A673 (cell line): ENCODE measurements at regions not wholly inside any gene's neighbourhood (a gene's known extent, or its start where the extent isn't known, plus 50 kb on each side); places are given as distances from the start of the nearest gene placed in this dataset.
A peak's percentile ranks its signal among the peaks of the same experiment; 100 is the strongest.

Experiments used
- BruUV-seq: library from RNA; stranded (reverse); fragments of 400-500 nt; replicated peaks from 2 replicates; lab custom pipeline; 2021; lab: Mats Ljungman, UMichigan
- CTCF ChIA-PET: fragments of 300-600 bp; sonication (Branson Sonifier 250); formaldehyde crosslinking; loops from one replicate; lab custom pipeline; 2022; ENCODE audit warnings: antibody characterized with exemption; lab: Charles Lee
- POLR2A ChIA-PET: fragments of 300-600 bp; sonication (Branson Sonifier 250); formaldehyde crosslinking; loops from one replicate; lab custom pipeline; 2022; ENCODE audit warnings: antibody characterized with exemption; ENCODE audit not compliant: low non-redundant PET; lab: Charles Lee
- DNase-seq: peaks from one replicate; pipeline ENCODE4 v3.0.0-alpha.2; 2015; ENCODE audit warnings: low spot score
- H3K27ac ChIP-seq: fragments of 200-600 bp; sonication (generic); 2 replicates; pipeline ENCODE4 v1.5.1; 2016; ENCODE audit warnings: mixed run types, low read depth, mild to moderate bottlenecking, mixed read lengths, antibody characterized with exemption, low read length; ENCODE audit not compliant: poor library complexity, severe bottlenecking
- H3K27me3 ChIP-seq: fragments of 200-600 bp; sonication (generic); replicated peaks from 2 replicates; pipeline ENCODE4 v1.6.1; 2017; ENCODE audit warnings: mixed run types, low read depth, mild to moderate bottlenecking, mixed read lengths, antibody characterized with exemption, low read length; ENCODE audit not compliant: insufficient read depth, poor library complexity
- H3K36me3 ChIP-seq: fragments of 200-600 bp; sonication (generic); 2 replicates; pipeline ENCODE4 v1.6.1; 2016; ENCODE audit warnings: mixed run types, mild to moderate bottlenecking, mixed read lengths, antibody characterized with exemption, low read length; ENCODE audit not compliant: insufficient read depth, poor library complexity, severe bottlenecking
- H3K4me1 ChIP-seq: fragments of 200-600 bp; sonication (generic); 2 replicates; pipeline ENCODE4 v1.6.1; 2017; ENCODE audit warnings: mixed run types, mild to moderate bottlenecking, mixed read lengths, antibody characterized with exemption, low read length; ENCODE audit not compliant: insufficient read depth, poor library complexity, severe bottlenecking
- H3K4me3 ChIP-seq: fragments of 200-600 bp; sonication (generic); 2 replicates; pipeline ENCODE4 v1.5.1; 2016; ENCODE audit warnings: low read depth, mixed run types, mild to moderate bottlenecking, mixed read lengths, low read length; ENCODE audit not compliant: poor library complexity, severe bottlenecking
- H3K9me3 ChIP-seq: fragments of 200-600 bp; sonication (generic); 2 replicates; pipeline ENCODE4 v1.6.1; 2016; ENCODE audit warnings: mixed run types, low read depth, mild to moderate bottlenecking, mixed read lengths, antibody characterized with exemption, low read length; ENCODE audit not compliant: poor library complexity, severe bottlenecking
- CTCF ChIP-seq: fragments of 300-800, 200-600 bp; sonication (generic); conservative IDR thresholded peaks from 2 replicates; pipeline ENCODE4 v1.5.1; 2017; ENCODE audit warnings: low read depth, mild to moderate bottlenecking, antibody characterized with exemption, low read length, moderate library complexity, mixed read lengths
- EZH2 ChIP-seq: fragments of 200-600 bp; sonication (generic); IDR thresholded peaks from 2 replicates; pipeline ENCODE4 v1.6.1; 2017; ENCODE audit warnings: borderline replicate concordance, low read depth, mild to moderate bottlenecking, mixed read lengths, antibody characterized with exemption, low read length; ENCODE audit not compliant: poor library complexity, severe bottlenecking
- intact Hi-C: fragments of 100-400 bp; cut with micrococcal nuclease; formaldehyde crosslinking; loops from one replicate; pipeline ENCODE4 v1.10.0; 2022; ENCODE audit not compliant: unreplicated experiment

- Histone ChIP-seq H3K4me1 (peaks cover 48% of the 10 kb centered on the region), H3K27ac (no peak overlapping the region), H3K36me3 (no peaks in the 10 kb centered on the region), H3K9me3 (no peaks in the 10 kb centered on the region), H3K4me3 (no peak overlapping the region), H3K27me3 (no peaks in the 10 kb centered on the region)
- ChIA-PET POLR2A (no interaction called here), CTCF (interaction anchor here (0.7 kb wide), 1 partner anchor 45 kb away, joined by 4 read pairs; no protein-coding TSS in a partner anchor)
- DNase-seq: peak; percentile 28
- no peak for TF ChIP-seq EZH2
- no peak for TF ChIP-seq CTCF
- BruUV-seq: no TSS peak
- intact Hi-C loops: loop anchor here (5.0 kb wide), 2 partner anchors 154 to 174 kb away; no protein-coding TSS in a partner anchor
Observed at GRCh38 chr10:105798328-105798889, 1157.3 kb downstream of the SORCS3 start.

- no TSS peak for BruUV-seq
- Histone ChIP-seq H3K27ac (no peak overlapping the region), H3K9me3 (no peaks in the 10 kb centered on the region), H3K27me3 (no peaks in the 10 kb centered on the region), H3K36me3 (no peaks in the 10 kb centered on the region), H3K4me1 (peaks cover 42% of the 10 kb centered on the region), H3K4me3 (no peak overlapping the region)
- CTCF ChIA-PET: no interaction called here
- intact Hi-C loops: loop anchor here (2.0 to 5.0 kb wide), 3 partner anchors 155 to 377 kb away; no protein-coding TSS in a partner anchor
- POLR2A ChIA-PET: no interaction called here
- DNase-seq: peak; percentile 81
- TF ChIP-seq EZH2 (no peak), CTCF (peak; percentile 86)
Observed at GRCh38 chr10:105797234-105797890, 1156.3 kb downstream of the SORCS3 start.

- H3K36me3 ChIP-seq: no peaks in the 10 kb centered on the region
- TF ChIP-seq EZH2 (no peak), CTCF (no peak)
- ChIA-PET POLR2A (no interaction called here), CTCF (no interaction called here)
- no peak overlapping the region for H3K27ac ChIP-seq
- no peak overlapping the region for H3K4me3 ChIP-seq
- peaks cover 10% of the 10 kb centered on the region for H3K4me1 ChIP-seq
- no TSS peak for BruUV-seq
- H3K9me3 ChIP-seq: no peaks in the 10 kb centered on the region
- intact Hi-C loops: no loop called here
- no peak for DNase-seq
- no peaks in the 10 kb centered on the region for H3K27me3 ChIP-seq
Observed at GRCh38 chr10:105793071-105793470, 1152.0 kb downstream of the SORCS3 start.
